Upper lobe of left lung (tissue), 4 donors: ENCODE measurements at regions not wholly inside any gene's neighbourhood (a gene's known extent, or its start where the extent isn't known, plus 50 kb on each side); places are given as distances from the start of the nearest gene placed in this dataset.

ENCODE experiments used
- CTCF ChIP-seq, 6 experiments: fragments of 450-650 bp in 4 of 6; fragments of 200-600 bp in 2 of 6; sonication (generic) in 2 of 6; IDR thresholded peaks; one replicate each; pipeline ENCODE4 v1.5.1; 2016 to 2019; ENCODE audit warnings: antibody characterized with exemption in 6 of 6
- POLR2A ChIP-seq, 4 donors: fragments of 450-650 bp; IDR thresholded peaks; one replicate each; pipeline ENCODE4 v1.5.1; 2016 to 2017; ENCODE audit warnings: antibody characterized with exemption in 4 of 4, mild to moderate bottlenecking in 2 of 4
- POLR2AphosphoS5 ChIP-seq, 2 donors: sonication (generic); formaldehyde crosslinking; IDR thresholded peaks; one replicate each; pipeline ENCODE4 v1.5.1; 2017; ENCODE audit warnings: antibody characterized with exemption in 2 of 2

- TF ChIP-seq CTCF (IDR thresholded peaks at IDR 0.05) (no peak), POLR2A (IDR thresholded peaks at IDR 0.05) (no peak), POLR2AphosphoS5 (IDR thresholded peaks at IDR 0.05) (no peak)
Measured at GRCh38 chr2:11949732-11950523, 203.5 kb downstream of the LPIN1 start.
